Activated CD8-positive, alpha-beta T cell treated with anti-CD3 and anti-CD28 coated beads, Interleukin-2, amount 10 ng/mL, durations not matched to agents 7 days and 5 days (primary cell): ENCODE measurements at regions not wholly inside any gene's neighbourhood (a gene's known extent, or its start where the extent isn't known, plus 50 kb on each side); places are given as distances from the start of the nearest gene placed in this dataset.
"Not testable (repeated sequence)": the region's sequence is repeated elsewhere in the genome, so short reads cannot be mapped to it uniquely, and the experiment has no call there.

Source experiments
- ATAC-seq: fragments of 150-1000 bp; cut with Tn5 transposase; one replicate; pipeline ENCODE4 v1.10.0; 2021; ENCODE audit warnings: moderate library complexity
- CTCF ChIA-PET: fragments of 350-600 bp; sonication (Branson Sonifier 250); formaldehyde crosslinking; loops from one replicate; lab custom pipeline; 2021; ENCODE audit warnings: antibody characterized with exemption; lab: Charles Lee
- POLR2A ChIA-PET: fragments of 350-600 bp; sonication (Branson Sonifier 250); formaldehyde crosslinking; loops from one replicate; lab custom pipeline; 2021; ENCODE audit warnings: antibody characterized with exemption; lab: Charles Lee
- DNase-seq: peaks from one replicate; pipeline ENCODE4 v3.0.0-alpha.2; 2020
- H3K27ac Mint-ChIP-seq: one replicate; pipeline ENCODE4 v1.8.0; 2021; ENCODE audit warnings: mild to moderate bottlenecking, mixed read lengths
- H3K27me3 Mint-ChIP-seq: one replicate; pipeline ENCODE4 v1.8.0; 2021; ENCODE audit warnings: low read depth, mixed read lengths
- H3K36me3 Mint-ChIP-seq: one replicate; pipeline ENCODE4 v1.8.0; 2021; ENCODE audit warnings: low read depth, mixed read lengths
- H3K4me1 Mint-ChIP-seq: one replicate; pipeline ENCODE4 v1.8.0; 2021; ENCODE audit warnings: low read depth, mixed read lengths
- H3K4me3 Mint-ChIP-seq: one replicate; pipeline ENCODE4 v1.8.0; 2021; ENCODE audit warnings: mild to moderate bottlenecking, mixed read lengths
- H3K9me3 Mint-ChIP-seq: one replicate; pipeline ENCODE4 v1.8.0; 2022; ENCODE audit warnings: mixed read lengths; ENCODE audit not compliant: insufficient read depth

DNA sequence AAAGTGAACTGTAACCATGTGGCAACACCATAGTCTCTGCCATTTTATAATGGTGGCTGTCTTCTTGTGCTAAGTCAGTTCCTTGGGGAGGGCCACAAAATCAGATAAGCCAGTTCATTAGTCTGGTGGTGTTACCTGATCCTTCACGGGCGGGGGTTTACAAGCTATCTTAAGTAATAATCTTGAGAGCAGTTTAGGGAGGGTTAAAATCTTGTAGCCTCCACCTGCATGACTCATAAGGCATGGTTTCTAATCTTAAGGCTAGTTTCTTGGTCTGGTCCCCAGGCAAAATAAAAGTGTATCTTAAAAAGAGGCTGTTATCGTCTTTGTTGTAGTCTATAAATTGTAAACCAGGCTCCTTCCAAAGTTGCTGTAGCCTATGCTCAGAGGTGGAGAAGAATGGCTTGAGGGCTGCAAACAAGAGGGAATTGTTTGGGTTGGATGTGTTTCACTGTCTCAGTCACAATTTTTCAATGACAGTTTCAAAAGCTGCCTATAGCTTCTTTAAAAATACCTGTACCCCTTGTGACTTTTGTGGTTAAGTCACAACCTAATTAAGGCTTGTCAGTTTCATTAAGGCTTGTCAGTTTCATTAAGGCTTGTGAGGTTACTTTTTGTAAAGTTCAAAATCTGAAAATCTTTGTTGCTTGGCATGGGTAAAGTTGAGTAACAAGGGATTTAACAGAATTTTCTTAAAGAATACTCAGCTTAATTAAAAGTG lies 135.7 kb downstream of the RPS4Y2 start:
- no peaks in the 10 kb centered on the region for H3K9me3 Mint-ChIP-seq
- no peak for DNase-seq

DNA sequence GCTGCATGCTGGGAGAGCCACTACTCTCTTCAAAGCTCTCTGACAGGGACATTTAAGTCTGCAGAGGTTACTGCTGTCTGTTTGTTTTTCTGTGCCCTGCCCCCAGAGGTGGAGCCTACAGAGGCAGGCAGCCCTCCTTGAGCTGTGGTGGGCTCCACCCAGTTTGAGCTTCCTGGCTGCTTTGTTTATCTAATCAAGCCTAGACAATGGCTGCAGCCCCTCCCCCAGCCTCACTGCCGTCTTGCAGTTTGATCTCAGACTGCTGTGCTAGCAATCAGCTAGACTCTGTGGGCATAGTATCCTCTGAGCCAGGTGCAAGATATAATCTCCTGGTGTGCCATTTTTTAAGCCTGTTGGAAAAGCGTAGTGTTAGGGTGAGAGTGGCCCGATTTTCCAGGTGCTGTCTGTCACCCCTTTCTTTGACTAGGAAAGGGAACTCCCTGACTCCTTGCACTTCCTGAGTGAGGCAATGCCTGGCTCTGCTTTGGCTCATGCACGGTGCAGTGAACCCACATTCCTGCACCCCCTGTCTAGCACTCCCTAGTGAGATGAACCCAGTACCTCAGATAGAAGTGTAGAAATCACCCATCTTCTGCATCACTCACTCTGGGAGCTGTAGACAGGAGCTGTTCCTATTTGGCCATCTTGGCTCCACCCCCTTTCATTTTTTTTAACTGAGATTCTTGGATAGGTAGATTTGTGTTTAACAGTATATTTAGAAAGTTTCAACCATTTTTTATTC lies 169.6 kb downstream of the RPS4Y2 start:
- H3K4me1 Mint-ChIP-seq, result peaks cover 24% of the 10 kb centered on the region
- CTCF ChIA-PET, H3K27me3 Mint-ChIP-seq, H3K9me3 Mint-ChIP-seq, ATAC-seq, POLR2A ChIA-PET: not testable (repeated sequence)
- H3K4me3 Mint-ChIP-seq, result peak overlapping the region; percentile 50
- peaks cover 20% of the 10 kb centered on the region for H3K36me3 Mint-ChIP-seq
- peak; percentile 76 for DNase-seq
- H3K27ac Mint-ChIP-seq, result peak overlapping the region; percentile 76

More for the DNA sequence above, 135.7 kb downstream of the RPS4Y2 start:
- H3K27ac Mint-ChIP-seq, result no peak overlapping the region
- ATAC-seq, result no peak
- peaks cover 11% of the 10 kb centered on the region for H3K4me1 Mint-ChIP-seq
- H3K36me3 Mint-ChIP-seq, result peaks cover 6% of the 10 kb centered on the region
- POLR2A ChIA-PET, result no interaction called here
- H3K27me3 Mint-ChIP-seq, result no peaks in the 10 kb centered on the region
- CTCF ChIA-PET, result interaction anchor here (0.8 to 1.2 kb wide), 2 partner anchors 10 to 383 kb away, joined by 3 read pairs; no protein-coding TSS in a partner anchor
- H3K4me3 Mint-ChIP-seq, result no peak overlapping the region

DNA sequence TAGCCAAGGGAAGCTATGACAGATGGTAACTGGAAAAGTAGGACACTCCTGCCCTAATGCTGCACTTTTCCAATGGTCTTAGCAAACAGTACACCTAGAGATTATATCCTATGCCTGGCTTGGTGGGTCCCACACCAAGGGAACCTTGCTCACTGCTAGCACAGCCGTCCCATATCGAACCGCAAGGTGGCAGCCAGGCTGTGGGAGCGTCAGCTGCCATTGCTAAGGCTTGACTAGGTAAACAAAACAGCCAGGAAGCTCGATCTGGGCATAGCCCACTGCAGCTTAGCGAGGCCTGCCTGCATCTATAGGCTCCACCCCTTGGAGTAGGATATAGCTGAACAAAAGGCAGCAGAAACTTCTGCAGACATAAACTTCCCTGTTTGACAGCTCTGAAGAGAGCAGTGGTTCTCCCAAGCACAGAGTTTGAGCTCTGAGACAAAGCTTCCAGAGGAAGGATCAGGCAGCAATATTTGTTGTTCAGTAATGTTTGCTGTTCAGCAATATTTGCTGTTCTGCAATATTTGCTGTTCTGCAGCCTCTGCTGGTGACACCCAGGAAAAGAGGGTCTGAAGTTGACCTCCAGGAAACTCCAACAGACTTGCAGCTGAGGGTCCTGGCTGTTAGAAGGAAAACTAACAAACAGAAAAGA lies 173.9 kb downstream of the RPS4Y2 start:
- Mint-ChIP-seq H3K9me3 (peaks cover 5% of the 10 kb centered on the region), H3K4me3 (no peak overlapping the region), H3K4me1 (peaks cover 16% of the 10 kb centered on the region), H3K27ac (no peak overlapping the region), H3K27me3 (no peaks in the 10 kb centered on the region), H3K36me3 (peaks cover 3% of the 10 kb centered on the region)
- DNase-seq (no peak), ATAC-seq (no peak)
- POLR2A ChIA-PET, result no interaction called here
- CTCF ChIA-PET, result no interaction called here

DNA sequence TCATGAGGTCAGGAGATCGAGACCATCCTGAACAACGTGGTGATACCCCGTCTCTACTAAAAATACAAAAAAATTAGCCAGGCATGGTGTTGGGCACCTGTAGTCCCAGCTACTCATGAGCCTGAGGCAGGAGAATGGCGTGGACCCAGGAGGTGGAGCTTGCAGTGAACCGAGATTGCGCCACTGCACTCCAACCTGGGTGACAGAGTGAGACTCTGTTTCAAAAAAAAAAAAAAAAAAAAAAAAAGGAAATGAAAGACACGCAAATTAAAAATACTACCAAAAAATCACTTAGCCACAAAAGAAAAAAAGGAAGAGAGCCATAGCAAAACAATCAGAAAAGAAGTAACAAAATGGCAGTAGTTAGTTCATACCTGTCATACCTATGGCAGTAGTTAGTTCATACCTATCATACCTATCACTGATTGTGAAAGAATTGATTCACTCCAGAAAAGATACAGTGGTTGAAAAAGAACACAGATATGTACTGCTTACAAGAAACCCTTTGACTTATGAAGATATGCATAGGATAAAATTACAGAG lies 180.9 kb downstream of the RPS4Y2 start:
- POLR2A ChIA-PET, H3K4me1 Mint-ChIP-seq, H3K4me3 Mint-ChIP-seq, H3K9me3 Mint-ChIP-seq, CTCF ChIA-PET, ATAC-seq, H3K36me3 Mint-ChIP-seq, H3K27me3 Mint-ChIP-seq, H3K27ac Mint-ChIP-seq, DNase-seq: not testable (repeated sequence)

DNA sequence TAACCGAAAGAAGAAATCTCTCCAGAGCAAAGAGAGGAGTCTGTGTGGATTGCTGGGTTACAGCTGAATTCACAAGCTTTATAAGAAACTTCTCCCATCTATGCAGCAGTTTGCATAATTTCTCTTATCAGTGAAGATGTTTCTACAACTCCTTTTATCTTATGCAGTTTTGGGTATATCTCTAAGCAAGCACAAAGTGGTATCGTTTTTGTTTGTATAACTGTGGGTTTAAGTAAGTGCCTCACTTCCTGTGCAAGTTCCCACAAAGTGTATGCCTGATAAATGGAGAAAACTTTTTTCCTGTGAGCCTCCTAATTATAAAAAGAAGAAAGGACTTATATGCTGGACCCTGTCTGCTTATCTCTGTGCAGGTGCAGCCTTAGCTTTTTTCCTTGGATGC lies 205.6 kb downstream of the RPS4Y2 start:
- DNase-seq (no peak), ATAC-seq (peak; percentile 55)
- CTCF ChIA-PET, result no interaction called here
- Mint-ChIP-seq H3K4me3 (peak overlapping the region; percentile 22), H3K27ac (peak overlapping the region; percentile 80), H3K4me1 (peaks cover 31% of the 10 kb centered on the region), H3K27me3 (no peaks in the 10 kb centered on the region), H3K9me3 (no peaks in the 10 kb centered on the region), H3K36me3 (no peaks in the 10 kb centered on the region)
- POLR2A ChIA-PET, result interaction anchor here (0.6 kb wide), 2 partner anchors 25 to 386 kb away, joined by 3 read pairs; no protein-coding TSS in a partner anchor

DNA sequence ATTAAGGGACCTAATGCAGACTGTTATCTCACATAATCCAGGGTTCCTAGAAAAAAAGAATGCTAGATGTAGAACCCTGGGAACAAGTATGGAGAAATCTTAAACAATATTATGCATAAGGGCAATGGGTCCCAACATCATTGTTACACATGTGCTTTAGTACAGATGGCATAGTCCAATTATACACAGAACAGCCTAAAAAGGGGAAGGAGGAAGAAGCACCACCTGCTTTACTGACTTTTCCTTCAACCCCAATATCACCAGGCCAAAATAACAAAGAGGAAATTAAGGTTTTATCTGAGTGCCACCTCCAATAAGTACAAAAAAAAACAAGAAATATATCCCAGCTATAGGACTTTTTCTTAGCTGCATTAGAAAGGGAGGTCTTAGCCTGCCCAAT lies 211.9 kb downstream of the RPS4Y2 start:
- Mint-ChIP-seq H3K27ac (no peak overlapping the region), H3K4me3 (no peak overlapping the region), H3K36me3 (peaks cover 2% of the 10 kb centered on the region), H3K27me3 (no peaks in the 10 kb centered on the region), H3K4me1 (peaks cover 9% of the 10 kb centered on the region), H3K9me3 (no peaks in the 10 kb centered on the region)
- DNase-seq (no peak), ATAC-seq (no peak)
- POLR2A ChIA-PET, result no interaction called here
- CTCF ChIA-PET, result interaction anchor here (1.3 to 1.8 kb wide), 6 partner anchors 19 to 293 kb away, joined by 3 to 6 read pairs (median 4); no protein-coding TSS in a partner anchor

DNA sequence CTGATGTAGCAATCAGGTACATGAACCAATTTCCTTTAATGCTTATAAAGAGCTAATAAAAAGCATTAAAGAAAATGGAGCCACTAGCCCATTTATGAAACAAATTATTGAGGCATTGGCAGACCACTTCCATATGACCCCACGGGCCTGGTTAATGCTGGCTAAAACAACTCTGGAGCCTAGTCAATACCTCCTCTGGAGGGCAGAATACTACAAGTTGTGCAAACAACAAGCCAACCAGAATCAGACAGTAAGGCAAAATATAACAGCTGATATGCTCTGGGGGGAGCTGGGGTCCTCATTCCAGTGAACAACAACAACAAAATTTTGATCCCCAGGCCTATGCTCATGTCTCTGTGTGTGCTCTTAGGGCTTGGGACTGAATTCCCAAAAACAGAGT lies 212.3 kb downstream of the RPS4Y2 start:
- no peak for ATAC-seq
- no peak overlapping the region for H3K4me3 Mint-ChIP-seq
- no peaks in the 10 kb centered on the region for H3K27me3 Mint-ChIP-seq
- peaks cover 8% of the 10 kb centered on the region for H3K4me1 Mint-ChIP-seq
- no peaks in the 10 kb centered on the region for H3K9me3 Mint-ChIP-seq
- H3K36me3 Mint-ChIP-seq, result peaks cover 2% of the 10 kb centered on the region
- H3K27ac Mint-ChIP-seq, result no peak overlapping the region
- ChIA-PET CTCF (interaction anchor here (1.3 to 1.8 kb wide), 7 partner anchors 18 to 292 kb away, joined by 3 to 6 read pairs (median 4); no protein-coding TSS in a partner anchor), POLR2A (no interaction called here)
- DNase-seq, result no peak

DNA sequence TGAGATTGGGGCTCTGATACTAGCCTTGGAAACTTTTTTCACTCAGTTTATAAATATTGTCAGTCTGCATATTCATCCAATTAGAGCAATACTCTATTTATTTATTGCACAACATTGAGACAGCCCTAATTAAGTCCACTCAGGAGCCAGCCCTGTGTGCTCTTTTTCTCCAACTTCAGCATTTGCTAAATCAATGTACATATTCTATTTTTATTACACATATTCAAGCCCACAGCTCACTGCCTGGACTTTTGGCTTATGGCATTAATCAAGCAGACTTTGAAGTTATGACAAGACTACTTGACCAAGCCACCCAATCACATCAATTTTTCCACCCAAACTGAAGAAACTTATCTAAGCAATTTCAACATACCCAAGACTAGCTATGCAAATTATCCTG lies 215.5 kb downstream of the RPS4Y2 start:
- Mint-ChIP-seq H3K27me3 (no peaks in the 10 kb centered on the region), H3K4me3 (no peak overlapping the region), H3K27ac (no peak overlapping the region), H3K36me3 (peaks cover 2% of the 10 kb centered on the region), H3K4me1 (peaks cover 4% of the 10 kb centered on the region), H3K9me3 (no peaks in the 10 kb centered on the region)
- no peak for ATAC-seq
- ChIA-PET CTCF (interaction anchor here (0.7 kb wide), 1 partner anchor 10 kb away, joined by 3 read pairs; no protein-coding TSS in a partner anchor), POLR2A (no interaction called here)
- no peak for DNase-seq

DNA sequence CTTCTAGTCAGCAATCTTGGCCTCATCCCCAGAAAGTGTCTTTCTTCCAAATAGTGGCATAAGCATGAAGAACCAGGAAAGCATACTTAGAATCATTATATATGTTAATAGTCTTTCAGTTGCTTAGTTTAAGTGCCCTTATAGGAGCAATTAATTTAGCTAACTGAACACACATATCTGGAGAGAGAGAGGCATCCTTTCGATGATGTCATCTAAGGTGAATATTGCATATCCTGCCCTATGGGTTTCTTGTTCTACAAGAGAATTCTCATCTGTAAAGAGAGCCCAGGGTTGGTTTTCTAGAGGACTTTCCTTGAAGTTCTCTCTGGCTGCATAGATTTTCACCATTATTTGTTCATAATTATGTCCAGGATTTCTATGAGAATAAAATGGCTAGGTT lies 230.1 kb downstream of the RPS4Y2 start:
- Mint-ChIP-seq H3K36me3 (no peaks in the 10 kb centered on the region), H3K27ac (no peak overlapping the region)

DNA sequence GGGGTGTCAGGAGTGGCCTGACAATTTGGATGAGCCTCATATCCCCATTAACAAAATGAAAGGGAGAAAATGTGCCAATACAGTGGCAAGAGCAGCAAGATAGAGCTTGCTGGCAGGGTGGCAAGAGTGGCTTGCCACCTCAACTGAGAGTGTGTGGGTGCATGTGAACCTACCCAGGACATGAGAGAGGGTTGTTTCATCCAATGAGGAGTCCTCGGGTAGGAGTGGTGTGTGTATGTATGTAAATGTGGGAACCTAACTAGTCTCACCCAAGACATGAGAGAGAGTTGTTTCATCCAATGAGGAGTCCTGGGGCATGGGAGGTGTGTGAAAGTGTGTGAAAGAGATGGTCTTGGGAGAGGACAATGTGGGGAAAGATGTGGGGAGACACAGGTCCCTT lies 234.2 kb downstream of the RPS4Y2 start:
- DNase-seq (no peak), ATAC-seq (no peak)
- peak overlapping the region; percentile 85 for H3K27ac Mint-ChIP-seq
- H3K4me3 Mint-ChIP-seq, result peak overlapping the region; percentile 1
- ChIA-PET CTCF (no interaction called here), POLR2A (interaction anchor here (1.5 kb wide), 1 partner anchor 415 kb away, joined by 5 read pairs; the partner anchor contains the start of gene EIF1AY)
- H3K4me1 Mint-ChIP-seq, result peaks cover 25% of the 10 kb centered on the region
- H3K36me3 Mint-ChIP-seq, result peaks cover 1% of the 10 kb centered on the region
- no peaks in the 10 kb centered on the region for H3K9me3 Mint-ChIP-seq
- no peaks in the 10 kb centered on the region for H3K27me3 Mint-ChIP-seq

More for the DNA sequence above, 230.1 kb downstream of the RPS4Y2 start:
- Mint-ChIP-seq H3K4me1 (peaks cover 20% of the 10 kb centered on the region), H3K27me3 (no peaks in the 10 kb centered on the region), H3K9me3 (no peaks in the 10 kb centered on the region), H3K4me3 (no peak overlapping the region)
- CTCF ChIA-PET, result interaction anchor here (0.6 to 1.1 kb wide), 3 partner anchors 10 to 441 kb away, joined by 3 to 4 read pairs (median 4); no protein-coding TSS in a partner anchor
- no peak for ATAC-seq
- POLR2A ChIA-PET, result no interaction called here
- DNase-seq, result no peak

DNA sequence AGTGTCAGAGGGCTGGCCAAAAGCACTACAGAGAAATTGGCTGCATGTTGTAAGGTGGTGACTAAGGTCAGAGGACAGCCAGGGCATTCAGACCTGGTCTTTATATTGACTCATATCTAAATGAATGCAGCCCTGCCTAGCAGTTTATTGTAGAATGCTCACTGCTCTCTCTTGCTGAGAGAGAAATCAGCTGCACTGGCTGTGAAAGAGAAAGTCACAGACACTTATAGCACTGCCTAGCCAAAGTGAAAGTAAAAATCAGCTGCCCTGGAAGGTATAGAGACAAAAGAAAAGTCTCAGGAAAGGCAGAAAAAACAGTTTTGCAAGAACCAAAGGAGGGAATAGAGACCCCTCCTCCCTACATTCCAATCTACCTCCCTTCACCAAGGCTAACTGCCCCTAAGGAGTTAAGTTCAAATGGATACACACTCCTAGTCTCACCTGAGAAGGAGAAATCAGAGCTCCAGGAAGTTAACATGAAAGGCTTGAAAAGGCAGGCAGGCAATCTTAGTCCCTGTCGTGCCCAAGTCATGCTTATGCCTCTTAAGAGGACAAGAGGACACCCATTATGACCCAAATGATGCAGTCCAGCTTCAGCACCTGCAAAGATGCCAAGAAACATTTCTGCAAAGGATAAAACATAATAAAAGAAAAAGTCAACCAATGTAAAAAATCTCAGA lies 235.1 kb downstream of the RPS4Y2 start:
- POLR2A ChIA-PET, result interaction anchor here (0.7 to 1.5 kb wide), 2 partner anchors 129 to 415 kb away, joined by 3 to 5 read pairs; partner anchors contain the start of gene EIF1AY
- CTCF ChIA-PET, result interaction anchor here (0.9 to 1.8 kb wide), 2 partner anchors 17 to 22 kb away, joined by 4 to 6 read pairs; no protein-coding TSS in a partner anchor

More for the DNA sequence above, 235.1 kb downstream of the RPS4Y2 start:
- H3K4me3 Mint-ChIP-seq, result peak overlapping the region; percentile 66
- H3K4me1 Mint-ChIP-seq, result peaks cover 22% of the 10 kb centered on the region
- no peaks in the 10 kb centered on the region for H3K9me3 Mint-ChIP-seq
- H3K36me3 Mint-ChIP-seq, result peaks cover 1% of the 10 kb centered on the region
- DNase-seq, result peak; percentile 39
- H3K27me3 Mint-ChIP-seq, result no peaks in the 10 kb centered on the region
- H3K27ac Mint-ChIP-seq, result peak overlapping the region; percentile 85
- ATAC-seq, result peak; percentile 98
